ENCODE measurements at regions not wholly inside any gene's neighbourhood (a gene's known extent, or its start where the extent isn't known, plus 50 kb on each side); places are given as distances from the start of the nearest gene placed in this dataset.

DNA sequence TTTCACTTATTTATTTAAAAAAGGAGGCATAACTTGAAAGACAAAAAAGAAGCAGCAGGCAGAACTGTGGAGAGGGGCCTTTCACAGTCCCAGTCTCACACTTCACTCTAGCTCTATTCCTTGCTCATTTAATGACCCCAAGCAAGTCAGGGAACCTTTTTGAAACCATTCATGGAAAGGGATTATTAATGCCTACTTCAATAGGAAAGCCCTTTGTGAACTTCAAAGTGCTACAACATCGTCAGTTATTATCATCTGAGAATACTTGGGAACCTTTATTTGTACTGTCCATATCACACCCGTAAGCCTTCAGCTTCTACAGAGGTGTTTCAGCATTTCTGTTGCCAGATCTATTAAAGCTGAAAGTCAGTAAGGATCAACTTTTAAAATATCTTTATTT lies 320.2 kb downstream of the TMEM161B start:
- DNase-seq = no peak

DNA sequence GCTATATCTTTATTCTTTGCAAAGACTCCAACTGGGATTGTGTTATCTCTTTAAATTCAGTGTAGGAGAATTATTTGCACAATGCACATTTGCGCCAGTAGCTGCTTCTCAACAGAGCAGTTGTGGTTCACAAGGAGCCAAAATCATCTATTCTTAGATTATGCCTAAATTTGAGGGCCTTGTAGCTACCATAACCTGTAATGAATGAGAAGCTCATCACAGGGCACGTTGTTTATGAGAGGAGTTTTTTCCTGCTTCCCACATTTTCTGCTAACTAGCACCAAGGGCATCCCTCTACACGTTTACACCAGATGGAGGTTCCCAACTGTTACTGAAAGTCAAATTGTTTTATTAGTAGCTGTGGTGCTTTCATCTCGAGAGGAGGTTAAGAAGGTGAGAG lies 322.4 kb downstream of the TMEM161B start:
- DNase-seq = no peak

DNA sequence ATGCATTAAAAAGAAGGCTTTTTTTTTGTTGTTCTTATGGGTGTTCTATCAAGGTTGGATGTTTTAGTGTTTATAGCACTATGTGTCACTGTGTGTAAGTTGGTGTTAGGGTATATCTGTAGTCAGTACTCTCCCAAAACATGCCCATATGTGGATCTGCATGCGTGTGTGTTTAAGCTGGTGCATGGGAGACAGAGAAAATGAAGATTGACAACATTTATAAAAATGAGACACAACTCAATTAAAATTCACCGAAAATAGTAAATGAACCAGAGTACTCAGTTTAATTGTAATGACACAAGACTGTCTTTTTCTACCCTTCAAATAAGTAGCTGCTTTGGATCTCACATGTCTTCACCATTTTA lies 323.4 kb downstream of the TMEM161B start:
- no peak for DNase-seq

DNA sequence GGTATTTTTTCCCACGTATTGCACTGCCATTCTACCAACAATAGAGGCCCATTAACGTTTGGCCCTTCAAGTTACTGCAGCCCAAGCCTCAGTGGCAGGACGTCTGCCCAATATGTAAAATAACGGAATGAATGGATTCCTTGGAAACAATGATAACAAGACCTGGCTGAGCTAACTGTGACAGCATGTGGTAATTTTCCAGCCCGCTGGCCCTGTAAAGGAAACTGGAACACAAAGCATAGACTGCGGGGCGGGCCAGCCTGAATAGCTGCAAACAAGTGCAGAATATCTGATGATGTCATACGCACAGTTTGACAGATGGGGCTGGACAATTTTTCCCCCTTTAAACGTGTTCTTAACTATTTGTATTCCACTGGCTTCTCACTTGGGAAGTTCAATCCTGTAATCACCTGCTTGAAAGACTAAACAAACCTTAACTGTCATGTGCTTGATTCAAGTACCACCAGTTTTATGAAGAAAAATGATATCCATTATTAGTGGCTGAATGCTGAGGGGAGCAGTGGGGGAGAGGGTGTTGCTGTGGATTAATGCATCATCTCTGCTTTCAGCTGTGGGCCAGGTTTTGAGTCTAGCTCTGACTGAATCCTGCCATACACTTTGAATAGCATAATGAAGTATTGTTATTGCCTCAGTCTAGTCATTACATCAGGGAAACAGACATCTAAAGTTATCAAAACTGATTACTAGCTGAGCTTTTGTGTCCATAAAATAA lies 323.9 kb downstream of the TMEM161B start:
- DNase-seq = no peak

- DNase-seq = no peak
Measured at GRCh38 chr5:87940775-87941174, 327.9 kb downstream of the TMEM161B start.

DNA sequence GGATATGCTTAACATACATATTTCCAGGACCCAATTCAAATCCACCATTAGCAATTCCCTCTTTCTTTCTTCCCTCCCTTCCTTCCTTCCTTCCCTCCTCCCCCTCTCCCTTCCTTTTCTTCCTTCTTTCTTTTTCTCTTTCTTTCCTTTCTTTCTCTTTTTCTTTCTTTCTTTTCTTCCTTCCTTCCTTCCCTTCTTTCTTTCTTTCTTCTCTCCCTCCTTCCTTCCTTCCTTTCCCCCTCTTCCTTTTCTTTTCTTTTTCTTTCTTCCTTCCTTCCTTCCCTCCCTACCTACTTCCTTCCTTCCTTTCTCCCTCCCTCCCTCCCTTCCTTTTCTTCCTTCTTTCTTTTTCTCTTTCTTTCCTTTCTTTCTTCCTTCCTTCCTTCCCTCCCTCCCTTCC lies 332.0 kb downstream of the TMEM161B start:
- DNase-seq = no peak

DNA sequence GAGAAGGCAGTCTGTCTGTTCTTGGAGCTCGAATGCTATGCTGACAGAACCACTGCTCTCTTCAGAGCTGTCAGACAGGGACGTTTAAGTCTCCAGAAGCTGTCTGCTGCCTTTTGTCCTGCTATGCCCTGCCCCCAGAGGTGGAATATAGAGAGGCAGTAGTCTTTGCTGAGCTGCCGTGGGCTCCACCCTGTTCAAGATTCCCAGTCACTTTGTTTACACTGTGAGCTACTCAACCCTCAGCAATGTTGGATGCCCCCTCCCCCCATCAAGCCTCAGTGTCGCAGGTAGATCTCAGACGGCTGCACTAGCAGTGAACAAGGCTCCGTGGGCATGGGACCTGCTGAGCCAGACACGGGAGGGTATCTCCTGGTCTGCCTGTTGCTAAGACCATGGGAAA lies 344.2 kb downstream of the TMEM161B start:
- no peak for DNase-seq

DNA sequence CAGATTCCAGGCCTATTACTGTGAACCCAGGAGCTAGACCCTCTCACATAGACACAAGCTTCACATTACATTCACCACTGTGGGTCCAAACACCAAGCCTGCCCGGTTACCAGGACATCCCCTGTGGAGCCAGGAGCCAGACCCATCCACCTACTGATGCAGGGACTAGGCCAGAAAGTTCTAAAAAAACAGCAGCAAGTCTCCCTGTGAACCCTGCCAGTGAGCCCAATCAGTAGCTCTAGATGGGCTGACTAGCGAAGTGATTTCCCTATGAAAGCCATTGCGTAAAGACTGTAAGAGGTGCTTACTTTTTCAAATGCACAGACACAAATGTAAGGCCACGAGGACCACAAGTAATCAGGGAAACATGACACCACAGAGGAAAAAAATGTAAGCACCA lies 352.3 kb downstream of the TMEM161B start:
- DNase-seq = no peak

GRCh38 chr5:87912419-87912818 lies 356.2 kb downstream of the TMEM161B start:
- no peak for DNase-seq

DNA sequence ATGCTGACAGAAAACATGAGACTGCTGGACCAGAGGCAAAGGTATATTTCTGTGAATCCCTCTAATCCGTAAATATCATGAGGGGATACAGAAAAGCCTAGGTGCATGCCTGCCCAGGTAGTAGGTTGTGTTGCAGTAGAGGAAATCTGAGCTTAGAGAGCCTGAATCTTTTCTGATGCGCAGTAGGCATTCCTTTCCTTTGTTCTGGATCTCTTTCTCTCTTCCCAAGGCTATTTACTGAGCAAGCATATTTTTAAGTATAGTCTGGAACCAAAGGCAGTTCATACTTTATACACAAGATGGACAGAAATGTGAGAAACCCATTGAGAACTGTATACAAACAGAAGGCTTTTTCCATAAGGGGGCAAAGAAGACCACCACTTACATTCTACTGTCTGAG lies 359.3 kb downstream of the TMEM161B start:
- no peak for DNase-seq

- DNase-seq = no peak
Measured at GRCh38 chr5:87906962-87907361, 361.7 kb downstream of the TMEM161B start.

GRCh38 chr5:87900419-87900818 lies 368.2 kb downstream of the TMEM161B start:
- DNase-seq = no peak

DNA sequence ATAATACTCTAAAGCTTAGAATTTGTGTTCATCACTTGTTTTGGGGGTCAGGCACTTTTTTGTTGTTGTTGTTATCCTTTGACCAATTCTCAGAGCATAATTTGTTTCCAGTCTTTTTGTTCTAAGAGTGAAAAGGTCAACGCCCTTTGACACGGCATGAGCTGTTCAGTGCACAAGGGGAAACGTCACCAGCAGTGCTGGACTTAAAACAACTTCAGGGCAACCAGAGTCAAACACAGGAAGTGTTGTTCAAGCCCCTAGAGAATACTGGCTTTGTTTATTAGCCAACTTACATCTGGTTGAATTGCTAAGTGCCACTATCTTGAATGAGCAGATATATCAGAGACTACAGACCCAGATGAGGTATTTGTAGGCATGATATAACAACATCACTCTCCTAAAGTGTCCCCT lies 368.9 kb downstream of the TMEM161B start:
- DNase-seq = no peak

- no peak for DNase-seq
Measured at GRCh38 chr5:87899208-87899661, 369.4 kb downstream of the TMEM161B start.

DNA sequence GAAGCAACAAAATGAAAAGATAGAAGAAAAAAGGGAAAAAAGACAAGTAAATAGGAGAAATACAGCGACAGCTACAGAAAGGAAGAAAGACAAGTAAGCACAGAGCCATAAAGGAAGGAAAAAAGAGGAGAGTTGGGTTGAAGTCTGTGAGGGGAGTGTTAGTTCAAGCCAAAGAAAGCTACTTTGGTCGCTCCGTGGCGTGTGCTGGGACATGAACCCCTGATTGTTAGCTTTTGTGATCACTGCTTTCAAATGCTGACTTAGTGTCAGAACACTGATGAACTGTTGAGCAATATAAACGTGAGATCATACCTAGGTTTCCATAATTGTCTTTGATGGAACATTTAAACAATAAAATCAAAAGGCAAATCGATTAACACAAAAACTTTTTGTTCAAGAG lies 370.1 kb downstream of the TMEM161B start:
- DNase-seq = no peak

DNA sequence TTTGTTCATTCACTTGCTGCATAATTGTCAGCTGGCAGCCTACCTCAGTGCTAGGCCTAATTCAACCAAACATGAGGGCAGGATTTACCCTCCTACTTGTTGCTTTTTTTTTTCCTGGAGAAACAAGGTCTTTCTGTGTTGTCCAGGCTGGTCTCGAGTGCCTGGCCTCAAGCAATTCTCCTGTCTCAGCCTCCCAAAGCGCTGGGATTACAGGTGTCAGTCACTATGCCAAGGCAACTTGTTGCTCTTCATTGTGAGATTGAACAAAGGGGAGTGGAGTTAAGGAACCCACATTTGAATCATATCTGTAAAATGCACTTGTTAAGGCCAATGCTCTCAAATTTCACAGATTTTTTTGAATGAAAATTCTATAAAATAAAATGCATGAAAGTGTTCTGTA lies 380.5 kb downstream of the TMEM161B start:
- DNase-seq = no peak

GRCh38 chr5:87887247-87887646 lies 381.4 kb downstream of the TMEM161B start:
- DNase-seq = no peak

- no peak for DNase-seq
Measured at GRCh38 chr5:87886164-87886563, 382.5 kb downstream of the TMEM161B start.

- DNase-seq = no peak
Measured at GRCh38 chr5:87885758-87886157, 382.9 kb downstream of the TMEM161B start.

DNA sequence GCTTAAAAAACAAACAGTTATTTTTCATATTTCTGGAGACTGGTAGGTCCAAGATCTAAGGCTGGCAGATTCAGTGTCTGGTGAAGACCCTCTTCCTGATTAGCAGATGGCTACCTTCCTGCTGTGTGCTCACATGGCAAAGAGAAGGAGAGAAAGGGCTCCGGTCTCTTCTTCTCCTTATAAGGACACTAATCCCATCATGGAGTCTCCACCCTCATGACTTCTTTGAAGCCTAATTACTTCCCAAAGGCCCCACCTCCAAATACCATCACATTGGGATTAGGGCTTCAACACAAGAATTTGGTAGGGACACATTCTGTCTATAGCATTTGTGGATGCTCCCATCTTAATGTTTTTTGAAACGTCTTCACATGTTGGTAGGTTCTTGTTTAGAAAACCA lies 391.1 kb downstream of the TMEM161B start:
- DNase-seq = no peak

- DNase-seq = no peak
Measured at GRCh38 chr5:87877023-87877422, 391.6 kb downstream of the TMEM161B start.

DNA sequence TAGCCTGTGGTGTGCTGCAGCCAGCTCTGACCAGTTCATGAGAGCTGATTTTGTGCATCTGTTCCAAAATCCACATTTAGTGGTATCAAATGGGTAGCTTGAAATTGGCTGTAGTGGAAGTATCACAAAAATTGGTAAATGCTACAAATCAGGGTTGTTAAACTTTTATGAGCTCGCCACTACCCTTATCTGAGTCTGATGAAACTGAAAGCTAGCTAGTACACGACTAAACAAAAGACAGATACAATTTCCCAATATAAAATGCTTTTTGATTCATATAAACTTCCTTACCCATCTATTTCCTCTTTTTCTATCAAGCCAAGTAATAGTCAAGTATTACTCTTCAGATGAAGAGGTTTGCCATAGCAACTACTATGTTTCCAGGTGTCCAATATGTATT lies 392.0 kb downstream of the TMEM161B start:
- no peak for DNase-seq

GRCh38 chr5:87872986-87873385 lies 395.7 kb downstream of the TMEM161B start:
- DNase-seq = no peak

DNA sequence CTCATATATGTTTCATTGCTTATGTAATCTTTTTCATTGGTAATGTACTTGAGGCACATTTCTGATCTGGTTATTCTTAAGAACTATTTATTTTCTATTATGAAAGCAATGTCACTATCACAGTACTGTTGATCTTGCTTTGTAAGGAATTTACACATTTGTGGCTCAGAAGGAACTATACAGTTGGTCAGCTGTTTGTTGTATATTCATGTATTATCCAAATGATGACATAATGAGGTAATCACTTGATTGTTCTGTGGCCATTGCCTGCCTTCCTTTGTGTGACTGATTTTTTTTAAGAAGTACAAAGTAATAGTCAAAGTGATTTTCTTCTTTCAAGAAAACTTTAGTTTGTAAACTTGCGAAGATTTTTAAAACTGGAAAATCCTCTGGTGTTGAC lies 399.9 kb downstream of the TMEM161B start:
- DNase-seq = no peak

DNA sequence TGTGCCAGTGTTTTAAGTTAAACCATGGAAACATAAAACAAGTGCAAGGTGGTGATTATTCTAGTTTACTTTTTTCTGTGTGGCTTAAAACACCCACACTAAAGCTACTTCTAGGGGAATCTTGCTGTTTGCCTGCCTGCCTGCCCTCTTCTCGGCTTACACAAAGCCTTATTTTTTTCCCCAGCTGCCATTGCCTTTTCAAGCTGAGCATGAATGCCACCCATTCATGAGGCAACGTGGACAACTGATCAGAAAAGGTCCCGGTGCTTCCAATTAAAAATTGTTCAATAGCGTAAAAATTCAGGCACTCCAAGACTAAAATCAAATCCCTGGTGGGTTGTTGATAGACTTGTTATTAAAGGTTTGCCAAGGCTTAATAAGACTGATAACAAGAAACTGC lies 401.4 kb downstream of the TMEM161B start:
- DNase-seq = no peak

- DNase-seq = no peak
Measured at GRCh38 chr5:87853541-87853940, 415.1 kb downstream of the TMEM161B start.
